GM23338 (cell line): ENCODE measurements at regions not wholly inside any gene's neighbourhood (a gene's known extent, or its start where the extent isn't known, plus 50 kb on each side); places are given as distances from the start of the nearest gene placed in this dataset.

Experiments
- CTCF ChIP-seq, 2 experiments: fragments of 200-600 bp in 1 of 2; sonication (generic) in 1 of 2; conservative IDR thresholded peaks; 2 replicates each; pipeline versions ENCODE4 v1.5.1 to v1.6.1; 2016 to 2017; ENCODE audit warnings: antibody characterized with exemption in 2 of 2, low read depth in 2 of 2, mild to moderate bottlenecking in 2 of 2, moderate library complexity in 1 of 2
- EZH2 ChIP-seq: fragments of 200-600 bp; sonication (generic); IDR thresholded peaks from one replicate; pipeline ENCODE4 v1.8.0; 2017; ENCODE audit warnings: antibody characterized with exemption, mild to moderate bottlenecking, low read depth; ENCODE audit not compliant: unreplicated experiment
- EZH2phosphoT487 ChIP-seq: fragments of 200-600 bp; sonication (generic); IDR thresholded peaks from one replicate; pipeline ENCODE4 v1.8.1; 2018; ENCODE audit warnings: antibody characterized with exemption; ENCODE audit not compliant: unreplicated experiment
- POLR2AphosphoS5 ChIP-seq: IDR thresholded peaks from 2 replicates; pipeline ENCODE4 v1.6.1; 2016; ENCODE audit warnings: antibody characterized with exemption, low read depth
- REST ChIP-seq: IDR thresholded peaks from one replicate; pipeline ENCODE4 v1.6.1; 2018; ENCODE audit warnings: antibody characterized with exemption; ENCODE audit not compliant: unreplicated experiment

- TF ChIP-seq CTCF (conservative IDR thresholded peaks at IDR 0.05; ENCODE audit: low read depth in 2 of 2), result no peak
- TF ChIP-seq EZH2, result no peak
- no peak for TF ChIP-seq EZH2phosphoT487
- no peak for TF ChIP-seq REST
- TF ChIP-seq POLR2AphosphoS5, result no peak
These were observed 656.4 kb upstream of the ADGRL2 start for GRCh38 chr1:81144240-81144825.
